ENCODE measurements at regions not wholly inside any gene's neighbourhood (a gene's known extent, or its start where the extent isn't known, plus 50 kb on each side); places are given as distances from the start of the nearest gene placed in this dataset.

GRCh38 chr11:31969359-31969702, 121.5 kb upstream of the RCN1 start:
- H3K9me3 Mint-ChIP-seq, result no peaks in the 10 kb centered on the region
- H3K27me3 Mint-ChIP-seq, result peaks cover 3% of the 10 kb centered on the region
- POLR2A ChIA-PET, result interaction anchor here (0.7 kb wide), 1 partner anchor 329 kb away, joined by 3 read pairs; no protein-coding TSS in a partner anchor
- CTCF ChIA-PET, result interaction anchor here (1.3 to 5.7 kb wide), 2 partner anchors 12 to 206 kb away, joined by 6 to 38 read pairs; no protein-coding TSS in a partner anchor
- no peak overlapping the region for H3K4me3 Mint-ChIP-seq
- H3K27ac Mint-ChIP-seq, result no peak overlapping the region
- no peak for DNase-seq
- H3K36me3 Mint-ChIP-seq (ENCODE audit: low read depth), result no peaks in the 10 kb centered on the region
- intact Hi-C loops (cut with micrococcal nuclease), result no loop called here
- H3K4me1 Mint-ChIP-seq (ENCODE audit: low read depth), result no peaks in the 10 kb centered on the region
- no peak for ATAC-seq
- TF ChIP-seq, protein P1, sequence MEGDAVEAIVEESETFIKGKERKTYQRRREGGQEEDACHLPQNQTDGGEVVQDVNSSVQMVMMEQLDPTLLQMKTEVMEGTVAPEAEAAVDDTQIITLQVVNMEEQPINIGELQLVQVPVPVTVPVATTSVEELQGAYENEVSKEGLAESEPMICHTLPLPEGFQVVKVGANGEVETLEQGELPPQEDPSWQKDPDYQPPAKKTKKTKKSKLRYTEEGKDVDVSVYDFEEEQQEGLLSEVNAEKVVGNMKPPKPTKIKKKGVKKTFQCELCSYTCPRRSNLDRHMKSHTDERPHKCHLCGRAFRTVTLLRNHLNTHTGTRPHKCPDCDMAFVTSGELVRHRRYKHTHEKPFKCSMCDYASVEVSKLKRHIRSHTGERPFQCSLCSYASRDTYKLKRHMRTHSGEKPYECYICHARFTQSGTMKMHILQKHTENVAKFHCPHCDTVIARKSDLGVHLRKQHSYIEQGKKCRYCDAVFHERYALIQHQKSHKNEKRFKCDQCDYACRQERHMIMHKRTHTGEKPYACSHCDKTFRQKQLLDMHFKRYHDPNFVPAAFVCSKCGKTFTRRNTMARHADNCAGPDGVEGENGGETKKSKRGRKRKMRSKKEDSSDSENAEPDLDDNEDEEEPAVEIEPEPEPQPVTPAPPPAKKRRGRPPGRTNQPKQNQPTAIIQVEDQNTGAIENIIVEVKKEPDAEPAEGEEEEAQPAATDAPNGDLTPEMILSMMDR (IDR thresholded peaks at IDR 0.05), result no peak

- no peaks in the 10 kb centered on the region for H3K9me3 Mint-ChIP-seq
- no peak for ATAC-seq
- ChIA-PET CTCF (interaction anchor here (1.3 to 5.7 kb wide), 2 partner anchors 11 to 207 kb away, joined by 6 to 38 read pairs; no protein-coding TSS in a partner anchor), POLR2A (no interaction called here)
- no peak overlapping the region for H3K27ac Mint-ChIP-seq
- TF ChIP-seq, protein P1 (IDR thresholded peaks at IDR 0.05), result no peak
- DNase-seq, result no peak
- H3K4me1 Mint-ChIP-seq (ENCODE audit: low read depth), result no peaks in the 10 kb centered on the region
- no peak overlapping the region for H3K4me3 Mint-ChIP-seq
- peaks cover 2% of the 10 kb centered on the region for H3K27me3 Mint-ChIP-seq
- no peaks in the 10 kb centered on the region for H3K36me3 Mint-ChIP-seq (ENCODE audit: low read depth)
- intact Hi-C loops (cut with micrococcal nuclease), result no loop called here
Observed at GRCh38 chr11:31968461-31969358, 122.2 kb upstream of the RCN1 start.

- no peaks in the 10 kb centered on the region for H3K27me3 Mint-ChIP-seq
- H3K4me3 Mint-ChIP-seq, result no peak overlapping the region
- no peak overlapping the region for H3K27ac Mint-ChIP-seq
- ATAC-seq, result no peak
- H3K9me3 Mint-ChIP-seq, result no peaks in the 10 kb centered on the region
- no peak for DNase-seq
- H3K4me1 Mint-ChIP-seq (ENCODE audit: low read depth), result no peaks in the 10 kb centered on the region
- TF ChIP-seq, protein P1 (IDR thresholded peaks at IDR 0.05), result no peak
- CTCF ChIA-PET, result interaction anchor here (5.7 kb wide), 1 partner anchor 10 kb away, joined by 38 read pairs; no protein-coding TSS in a partner anchor
- no peaks in the 10 kb centered on the region for H3K36me3 Mint-ChIP-seq (ENCODE audit: low read depth)
- POLR2A ChIA-PET, result no interaction called here
- intact Hi-C loops (cut with micrococcal nuclease), result no loop called here
Observed at GRCh38 chr11:31967404-31968130, 123.3 kb upstream of the RCN1 start.

GRCh38 chr11:31966846-31967245, 124.0 kb upstream of the RCN1 start:
- ChIA-PET POLR2A (no interaction called here), CTCF (interaction anchor here (5.7 kb wide), 1 partner anchor 9 kb away, joined by 38 read pairs; no protein-coding TSS in a partner anchor)
- H3K27ac Mint-ChIP-seq, result no peak overlapping the region
- H3K36me3 Mint-ChIP-seq (ENCODE audit: low read depth), result no peaks in the 10 kb centered on the region
- TF ChIP-seq, protein P1 (IDR thresholded peaks at IDR 0.05), result no peak
- ATAC-seq (no peak), DNase-seq (no peak)
- no peaks in the 10 kb centered on the region for H3K4me1 Mint-ChIP-seq (ENCODE audit: low read depth)
- H3K9me3 Mint-ChIP-seq, result no peaks in the 10 kb centered on the region
- no peak overlapping the region for H3K4me3 Mint-ChIP-seq
- no peaks in the 10 kb centered on the region for H3K27me3 Mint-ChIP-seq
- intact Hi-C loops (cut with micrococcal nuclease), result no loop called here

DNA sequence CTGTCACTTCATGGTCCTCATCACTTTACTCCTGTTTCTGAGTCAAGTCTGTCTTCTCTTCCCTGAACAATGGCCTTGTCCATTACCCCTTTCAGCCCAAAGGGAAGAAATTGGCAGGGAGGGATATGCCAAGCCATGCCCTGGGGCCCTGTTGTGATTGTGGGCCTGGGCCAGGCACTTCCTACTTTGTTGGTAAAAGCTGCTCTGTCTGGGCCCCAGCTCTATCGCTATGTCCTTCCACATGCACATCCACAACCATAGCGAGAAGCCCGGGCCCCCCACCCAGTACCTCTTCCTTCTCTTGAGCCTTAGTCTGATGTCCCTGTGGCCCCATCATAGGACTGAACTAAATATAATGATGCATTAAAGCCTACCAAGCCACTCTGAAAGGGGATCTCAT, 126.7 kb upstream of the RCN1 start:
- Mint-ChIP-seq H3K36me3 (ENCODE audit: low read depth) (no peaks in the 10 kb centered on the region), H3K9me3 (no peaks in the 10 kb centered on the region), H3K4me3 (no peak overlapping the region), H3K27ac (no peak overlapping the region), H3K27me3 (no peaks in the 10 kb centered on the region), H3K4me1 (ENCODE audit: low read depth) (no peaks in the 10 kb centered on the region)
- DNase-seq (no peak), ATAC-seq (no peak)
- CTCF ChIA-PET, result no interaction called here
- intact Hi-C loops (cut with micrococcal nuclease), result no loop called here
- POLR2A ChIA-PET, result no interaction called here
- TF ChIP-seq, protein P1 (IDR thresholded peaks at IDR 0.05), result no peak
